Endodermal cell (in vitro differentiated cells): ENCODE measurements at regions not wholly inside any gene's neighbourhood (a gene's known extent, or its start where the extent isn't known, plus 50 kb on each side); places are given as distances from the start of the nearest gene placed in this dataset.
A peak's percentile ranks its signal among the peaks of the same experiment; 100 is the strongest.

Source experiments
- DNase-seq: peaks from one replicate; pipeline ENCODE4 v3.0.0-alpha.2; 2017
- H3K27ac ChIP-seq: 2 replicates; pipeline ENCODE4 v1.5.1; 2013; ENCODE audit warnings: mild to moderate bottlenecking, low read depth, low read length, moderate library complexity
- H3K27me3 ChIP-seq: 2 replicates; pipeline ENCODE4 v1.6.1; 2013; ENCODE audit warnings: mild to moderate bottlenecking, low read length, moderate library complexity; ENCODE audit not compliant: insufficient read depth, control insufficient read depth, poor library complexity, severe bottlenecking
- H3K36me3 ChIP-seq: 2 replicates; pipeline ENCODE4 v1.7.0; 2013; ENCODE audit warnings: mild to moderate bottlenecking, low read length, moderate library complexity; ENCODE audit not compliant: control insufficient read depth, insufficient read depth
- H3K4me1 ChIP-seq: one replicate; pipeline ENCODE4 v1.7.0; 2013; ENCODE audit warnings: low read length; ENCODE audit not compliant: control insufficient read depth, insufficient read depth
- H3K4me3 ChIP-seq: 2 replicates; pipeline ENCODE4 v1.5.1; 2013; ENCODE audit warnings: mild to moderate bottlenecking, low read length, moderate library complexity
- H3K9ac ChIP-seq: 2 replicates; pipeline ENCODE4 v1.6.1; 2013; ENCODE audit warnings: mild to moderate bottlenecking, low read length, moderate library complexity; ENCODE audit not compliant: poor library complexity, severe bottlenecking; ENCODE audit errors: extremely low read depth
- H3K9me3 ChIP-seq: 2 replicates; pipeline ENCODE4 v1.6.1; 2013; ENCODE audit warnings: mild to moderate bottlenecking, low read length, moderate library complexity; ENCODE audit not compliant: control insufficient read depth
- H3K27ac Mint-ChIP-seq: 2 replicates; pipeline ENCODE4 v1.8.0; 2020; ENCODE audit warnings: mixed read lengths
- H3K27me3 Mint-ChIP-seq: 2 replicates; pipeline ENCODE4 v1.8.0; 2021; ENCODE audit warnings: mild to moderate bottlenecking, mixed read lengths; ENCODE audit not compliant: insufficient read depth
- H3K36me3 Mint-ChIP-seq: 2 replicates; pipeline ENCODE4 v1.8.0; 2020; ENCODE audit warnings: low read depth, mixed read lengths
- H3K4me1 Mint-ChIP-seq: 2 replicates; pipeline ENCODE4 v1.8.0; 2020; ENCODE audit warnings: mixed read lengths
- H3K4me3 Mint-ChIP-seq: 2 replicates; pipeline ENCODE4 v1.8.0; 2020; ENCODE audit warnings: mild to moderate bottlenecking, moderate library complexity, mixed read lengths
- H3K9me3 Mint-ChIP-seq: 2 replicates; pipeline ENCODE4 v1.8.0; 2020; ENCODE audit warnings: mild to moderate bottlenecking, mixed read lengths
- CTCF ChIP-seq: fragments of 200-600 bp; sonication (generic); conservative IDR thresholded peaks from 2 replicates; pipeline ENCODE4 v1.5.0; 2021; ENCODE audit warnings: antibody characterized with exemption, mild to moderate bottlenecking
- WGBS, 2 experiments: methylation state at CpG; one replicate each; pipeline versions ENCODE4 v1.1.5 to v1.1.7; 2013; ENCODE audit warnings: missing lambda C conversion rate in 2 of 2, mixed read lengths in 1 of 2; ENCODE audit not compliant: insufficient coverage in 1 of 2, insufficient read length in 1 of 2; 5-methylcytosine and 5-hydroxymethylcytosine counted together

GRCh38 chr2:206875701-206876100, 63.6 kb upstream of the CPO start:
- 93 to 100% methylated on average over 1 of the region's 2 CpGs for WGBS, 2 experiments
- no peaks in the 10 kb centered on the region for H3K36me3 ChIP-seq
- peaks cover 8% of the 10 kb centered on the region for H3K4me1 ChIP-seq
- no peaks in the 10 kb centered on the region for H3K27me3 ChIP-seq
- Mint-ChIP-seq H3K27ac (no peak overlapping the region), H3K4me1 (peaks cover 16% of the 10 kb centered on the region), H3K9me3 (peaks cover 1% of the 10 kb centered on the region), H3K36me3 (peaks cover 4% of the 10 kb centered on the region), H3K27me3 (no peaks in the 10 kb centered on the region), H3K4me3 (no peak overlapping the region)
- DNase-seq, result no peak
- no peak overlapping the region for H3K27ac ChIP-seq
- H3K4me3 ChIP-seq, result no peak overlapping the region
- no peak overlapping the region for H3K9ac ChIP-seq
- TF ChIP-seq CTCF, result peak; percentile 18
- peaks cover 5% of the 10 kb centered on the region for H3K9me3 ChIP-seq

GRCh38 chr2:206876216-206876860, 63.0 kb upstream of the CPO start:
- 57 to 58% methylated on average over 6 to 7 of the region's 7 CpGs for WGBS, 2 experiments
- DNase-seq, result peak; percentile 53
- Mint-ChIP-seq H3K9me3 (peaks cover 1% of the 10 kb centered on the region), H3K36me3 (peaks cover 4% of the 10 kb centered on the region), H3K27me3 (no peaks in the 10 kb centered on the region), H3K4me1 (peaks cover 16% of the 10 kb centered on the region), H3K27ac (no peak overlapping the region), H3K4me3 (no peak overlapping the region)
- H3K27me3 ChIP-seq, result no peaks in the 10 kb centered on the region
- H3K4me1 ChIP-seq, result peaks cover 8% of the 10 kb centered on the region
- H3K36me3 ChIP-seq, result no peaks in the 10 kb centered on the region
- H3K4me3 ChIP-seq, result no peak overlapping the region
- H3K9ac ChIP-seq, result no peak overlapping the region
- H3K27ac ChIP-seq, result no peak overlapping the region
- peaks cover 5% of the 10 kb centered on the region for H3K9me3 ChIP-seq
- no peak for TF ChIP-seq CTCF

- Mint-ChIP-seq H3K27me3 (no peaks in the 10 kb centered on the region), H3K36me3 (peaks cover 7% of the 10 kb centered on the region), H3K27ac (no peak overlapping the region), H3K9me3 (no peaks in the 10 kb centered on the region), H3K4me3 (no peak overlapping the region), H3K4me1 (no peaks in the 10 kb centered on the region)
- 92 to 94% methylated on average over 9 to 11 of the region's 11 CpGs for WGBS, 2 experiments
- Histone ChIP-seq H3K4me3 (no peak overlapping the region), H3K36me3 (no peaks in the 10 kb centered on the region), H3K27ac (no peak overlapping the region), H3K9ac (no peak overlapping the region), H3K9me3 (no peaks in the 10 kb centered on the region), H3K4me1 (peaks cover 1% of the 10 kb centered on the region), H3K27me3 (no peaks in the 10 kb centered on the region)
- TF ChIP-seq CTCF, result no peak
- DNase-seq, result no peak
These were observed 57.5 kb upstream of the CPO start for GRCh38 chr2:206881708-206882410.
